Endothelial cell of umbilical vein (primary cell): ENCODE measurements at regions not wholly inside any gene's neighbourhood (a gene's known extent, or its start where the extent isn't known, plus 50 kb on each side); places are given as distances from the start of the nearest gene placed in this dataset.

Source experiments
- BruUV-seq: library from RNA; stranded (reverse); fragments of 400-500 nt; replicated peaks from 2 replicates; lab custom pipeline; 2021; lab: Mats Ljungman, UMichigan
- CTCF ChIA-PET: fragments of 300-600, 350-600 bp; sonication (Branson Sonifier 250); formaldehyde crosslinking; loops from one replicate; lab custom pipeline; 2021; ENCODE audit warnings: antibody characterized with exemption, inconsistent platforms; lab: Charles Lee
- POLR2A ChIA-PET: fragments of 300-600, 350-600 bp; sonication (Branson Sonifier 250); formaldehyde crosslinking; loops from one replicate; lab custom pipeline; 2021; ENCODE audit warnings: antibody characterized with exemption, inconsistent platforms; lab: Charles Lee
- DNase-seq: peaks from one replicate; pipeline ENCODE4 v3.0.0-alpha.2; 2011; ENCODE audit warnings: low read depth, low spot score
- FAIRE-seq: peaks from 2 replicates; lab custom pipeline; 2011; peaks lifted over from hg19 to GRCh38; lab: Jason Lieb, UNC
- H2AFZ ChIP-seq: 2 replicates; pipeline ENCODE4 v1.6.0; 2012; ENCODE audit warnings: low read depth, low read length, control low read depth, inconsistent platforms
- H3K27ac ChIP-seq: 2 replicates; pipeline ENCODE4 v1.5.1; 2011; ENCODE audit warnings: low read depth, mild to moderate bottlenecking, control low read depth, low read length, moderate library complexity; ENCODE audit not compliant: insufficient read depth
- H3K27me3 ChIP-seq, 2 experiments: 2 replicates each; pipeline versions ENCODE4 v1.6.0 to v1.6.1; 2011; ENCODE audit warnings: low read length in 2 of 2, mixed read lengths in 1 of 2; ENCODE audit not compliant: control insufficient read depth in 2 of 2, insufficient read depth in 2 of 2
- H3K36me3 ChIP-seq, 2 experiments: 2 replicates in 1 of 2; 3 replicates in 1 of 2; pipeline ENCODE4 v1.5.1; 2011; ENCODE audit warnings: low read length in 2 of 2, mild to moderate bottlenecking in 1 of 2, moderate library complexity in 1 of 2; ENCODE audit not compliant: control insufficient read depth in 2 of 2, insufficient read depth in 2 of 2; ENCODE audit errors: extremely low read depth in 1 of 2
- H3K4me1 ChIP-seq: 3 replicates; pipeline ENCODE4 v1.5.1; 2011; ENCODE audit warnings: mild to moderate bottlenecking, low read length; ENCODE audit not compliant: control insufficient read depth, insufficient read depth; ENCODE audit errors: extremely low read depth
- H3K4me2 ChIP-seq: 2 replicates; pipeline ENCODE4 v1.6.1; 2011; ENCODE audit warnings: low read length, control low read depth, mixed read lengths; ENCODE audit not compliant: insufficient read depth
- H3K4me3 ChIP-seq, 3 experiments: fragments of 200-600 bp in 1 of 3; sonication (generic), shearing (Covaris generic) in 1 of 3; replicated peaks in 1 of 3; 2 replicates each; pipeline ENCODE4 v1.5.1; 2011 to 2016; ENCODE audit warnings: control low read depth in 3 of 3, low read length in 3 of 3, mild to moderate bottlenecking in 2 of 3, inconsistent platforms in 1 of 3, low read depth in 1 of 3, moderate library complexity in 1 of 3; ENCODE audit not compliant: insufficient read depth in 1 of 3
- H3K79me2 ChIP-seq: 2 replicates; pipeline ENCODE4 v1.6.0; 2012; ENCODE audit warnings: low read length, inconsistent platforms; ENCODE audit not compliant: control insufficient read depth, insufficient read depth
- H3K9ac ChIP-seq: replicated peaks from 2 replicates; pipeline ENCODE3; 2011; ENCODE audit warnings: low read length, control low read depth; ENCODE audit not compliant: insufficient read depth; ENCODE audit errors: extremely low read depth
- H3K9me1 ChIP-seq: replicated peaks from 3 replicates; pipeline ENCODE4 v1.6.0; 2011; ENCODE audit warnings: mild to moderate bottlenecking, low read length; ENCODE audit not compliant: control insufficient read depth, insufficient read depth; ENCODE audit errors: extremely low read depth
- H3K9me3 ChIP-seq: replicated peaks from 2 replicates; pipeline ENCODE4 v1.5.1; 2012; ENCODE audit warnings: low read length, inconsistent platforms; ENCODE audit not compliant: control insufficient read depth, insufficient read depth
- H4K20me1 ChIP-seq: replicated peaks from 2 replicates; pipeline ENCODE3; 2011; ENCODE audit warnings: mild to moderate bottlenecking, low read length; ENCODE audit not compliant: control insufficient read depth, insufficient read depth; ENCODE audit errors: extremely low read depth
- CTCF ChIP-seq, 2 donors: IDR thresholded peaks; 1 replicate in 1 of 2; 2 replicates in 1 of 2; pipeline ENCODE4 v1.5.1; 2011; ENCODE audit warnings: low read length in 2 of 2, mild to moderate bottlenecking in 2 of 2, moderate library complexity in 2 of 2, control low read depth in 1 of 2, inconsistent platforms in 1 of 2, low read depth in 1 of 2; ENCODE audit not compliant: insufficient read depth in 1 of 2; ENCODE audit errors: extremely low read depth in 1 of 2
- EZH2 ChIP-seq: IDR thresholded peaks from 2 replicates; pipeline ENCODE4 v1.6.1; 2012; ENCODE audit warnings: borderline replicate concordance, low read depth, mild to moderate bottlenecking, moderate library complexity, low read length, inconsistent platforms; ENCODE audit not compliant: severe bottlenecking
- FOS ChIP-seq: IDR thresholded peaks from 2 replicates; pipeline ENCODE4 v1.6.1; 2011; ENCODE audit warnings: mild to moderate bottlenecking, low read length, moderate library complexity, borderline replicate concordance; ENCODE audit not compliant: insufficient read depth
- GATA2 ChIP-seq: IDR thresholded peaks from 2 replicates; pipeline ENCODE4 v1.7.0; 2011; ENCODE audit warnings: low read depth, mild to moderate bottlenecking, moderate library complexity, mixed read lengths, low read length; ENCODE audit not compliant: insufficient read length, insufficient read depth
- JUN ChIP-seq: IDR thresholded peaks from 2 replicates; pipeline ENCODE4 v1.6.1; 2011; ENCODE audit warnings: borderline replicate concordance, low read depth; ENCODE audit not compliant: insufficient read length, insufficient read depth
- MYC ChIP-seq: IDR thresholded peaks from one replicate; pipeline ENCODE4 v1.6.1; 2011; ENCODE audit warnings: mild to moderate bottlenecking, low read depth, low read length
- POLR2A ChIP-seq: IDR thresholded peaks from 2 replicates; pipeline ENCODE4 v1.6.1; 2012; ENCODE audit warnings: low read depth, mild to moderate bottlenecking, control low read depth, low read length
- POLR2AphosphoS5 ChIP-seq: IDR thresholded peaks from 2 replicates; pipeline ENCODE4 v1.6.1; 2012; ENCODE audit warnings: low read depth, mild to moderate bottlenecking, control low read depth, low read length, moderate library complexity; ENCODE audit not compliant: insufficient read depth
- dilution Hi-C: fragments of 300-500 bp; cut with MboI; formaldehyde crosslinking; loops from one replicate; pipeline ENCODE4 v1.15.0; 2019; ENCODE audit warnings: low sequenced_read_pairs; ENCODE audit not compliant: extremely low pct_ligation_motif_present
- intact Hi-C: fragments of 100-400 bp; cut with micrococcal nuclease; formaldehyde crosslinking; loops from one replicate; pipeline ENCODE4 v1.10.0; 2022
- TF ChIP-seq, protein P1 (sequence below): IDR thresholded peaks from 2 replicates; pipeline ENCODE4 v1.6.1; 2011; ENCODE audit not compliant: insufficient read depth, insufficient read length

GRCh38 chr9:107080130-107080529 lies 202.9 kb upstream of the RAD23B start:
- ChIA-PET CTCF (no interaction called here), POLR2A (no interaction called here)
- H3K27me3 ChIP-seq = no peaks in the 10 kb centered on the region
- no peak overlapping the region for H3K4me3 ChIP-seq
- H3K9me1 ChIP-seq = no peaks in the 10 kb centered on the region
- H3K9me3 ChIP-seq = no peaks in the 10 kb centered on the region
- H2AFZ ChIP-seq = no peak overlapping the region
- H3K27ac ChIP-seq = no peak overlapping the region
- H4K20me1 ChIP-seq = no peaks in the 10 kb centered on the region
- FAIRE-seq = no peak
- dilution Hi-C loops (no loop called here), intact Hi-C loops (no loop called here)
- no peak overlapping the region for H3K4me2 ChIP-seq
- no peak overlapping the region for H3K9ac ChIP-seq
- no peak for DNase-seq
- no TSS peak for BruUV-seq
- TF ChIP-seq MYC = no peak
- TF ChIP-seq, protein P1, sequence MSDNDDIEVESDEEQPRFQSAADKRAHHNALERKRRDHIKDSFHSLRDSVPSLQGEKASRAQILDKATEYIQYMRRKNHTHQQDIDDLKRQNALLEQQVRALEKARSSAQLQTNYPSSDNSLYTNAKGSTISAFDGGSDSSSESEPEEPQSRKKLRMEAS = no peak
- no peak for TF ChIP-seq POLR2A
- no peak for TF ChIP-seq EZH2
- no peak for TF ChIP-seq POLR2AphosphoS5
- TF ChIP-seq FOS = no peak
- TF ChIP-seq GATA2 = no peak
- no peak for TF ChIP-seq JUN
- TF ChIP-seq CTCF (IDR thresholded peaks at IDR 0.05; ENCODE audit: extremely low read depth in 1 of 2, insufficient read depth in 1 of 2, low read depth in 1 of 2, low read length in 2 of 2) = no peak
- H3K36me3 ChIP-seq = no peaks in the 10 kb centered on the region
- H3K4me1 ChIP-seq = no peaks in the 10 kb centered on the region
- H3K79me2 ChIP-seq = no peaks in the 10 kb centered on the region
